ENCODE measurements at regions not wholly inside any gene's neighbourhood (a gene's known extent, or its start where the extent isn't known, plus 50 kb on each side); places are given as distances from the start of the nearest gene placed in this dataset.

- no peak for TF ChIP-seq CTCF (conservative IDR thresholded peaks at IDR 0.05)
- TF ChIP-seq ZFX (IDR thresholded peaks at IDR 0.05): no peak
Measured at GRCh38 chr12:125249932-125250331, 184.7 kb downstream of the AACS start.
